Hepatocyte (in vitro differentiated cells): ENCODE measurements at regions not wholly inside any gene's neighbourhood (a gene's known extent, or its start where the extent isn't known, plus 50 kb on each side); places are given as distances from the start of the nearest gene placed in this dataset.

ENCODE experiments used
- EZH2 ChIP-seq: fragments of 200-600 bp; sonication (generic); IDR thresholded peaks from 2 replicates; pipeline ENCODE4 v1.6.1; 2016; ENCODE audit warnings: antibody characterized with exemption, mild to moderate bottlenecking, borderline replicate concordance
- TF ChIP-seq, protein P1 (sequence below): fragments of 200-600 bp; sonication (generic); IDR thresholded peaks from 2 replicates; pipeline ENCODE4 v1.5.1; 2016; ENCODE audit warnings: antibody characterized with exemption, mild to moderate bottlenecking; ENCODE audit not compliant: poor library complexity

DNA sequence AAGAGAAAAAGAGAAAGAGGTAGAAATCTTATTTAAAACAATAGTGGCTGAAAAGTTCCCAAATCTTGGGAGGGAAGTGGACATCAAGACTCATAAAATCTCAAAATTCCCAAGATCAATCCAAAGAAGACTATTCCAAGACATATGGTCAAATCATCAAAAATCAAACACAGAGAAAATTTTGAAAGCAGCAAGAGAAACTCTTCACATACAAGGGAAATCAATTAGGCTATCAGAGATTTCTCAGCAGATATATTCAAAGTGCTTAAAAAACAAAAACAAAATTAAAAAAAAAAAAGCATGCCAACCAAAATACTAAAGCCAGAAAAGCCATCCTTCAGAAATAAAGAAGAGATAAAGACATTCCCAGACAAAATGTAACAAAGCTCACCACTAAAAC, 52.6 kb upstream of the RALGPS2 start:
- TF ChIP-seq, protein P1, sequence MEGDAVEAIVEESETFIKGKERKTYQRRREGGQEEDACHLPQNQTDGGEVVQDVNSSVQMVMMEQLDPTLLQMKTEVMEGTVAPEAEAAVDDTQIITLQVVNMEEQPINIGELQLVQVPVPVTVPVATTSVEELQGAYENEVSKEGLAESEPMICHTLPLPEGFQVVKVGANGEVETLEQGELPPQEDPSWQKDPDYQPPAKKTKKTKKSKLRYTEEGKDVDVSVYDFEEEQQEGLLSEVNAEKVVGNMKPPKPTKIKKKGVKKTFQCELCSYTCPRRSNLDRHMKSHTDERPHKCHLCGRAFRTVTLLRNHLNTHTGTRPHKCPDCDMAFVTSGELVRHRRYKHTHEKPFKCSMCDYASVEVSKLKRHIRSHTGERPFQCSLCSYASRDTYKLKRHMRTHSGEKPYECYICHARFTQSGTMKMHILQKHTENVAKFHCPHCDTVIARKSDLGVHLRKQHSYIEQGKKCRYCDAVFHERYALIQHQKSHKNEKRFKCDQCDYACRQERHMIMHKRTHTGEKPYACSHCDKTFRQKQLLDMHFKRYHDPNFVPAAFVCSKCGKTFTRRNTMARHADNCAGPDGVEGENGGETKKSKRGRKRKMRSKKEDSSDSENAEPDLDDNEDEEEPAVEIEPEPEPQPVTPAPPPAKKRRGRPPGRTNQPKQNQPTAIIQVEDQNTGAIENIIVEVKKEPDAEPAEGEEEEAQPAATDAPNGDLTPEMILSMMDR = no peak
- no peak for TF ChIP-seq EZH2
